ENCODE measurements at regions not wholly inside any gene's neighbourhood (a gene's known extent, or its start where the extent isn't known, plus 50 kb on each side); places are given as distances from the start of the nearest gene placed in this dataset.

DNA sequence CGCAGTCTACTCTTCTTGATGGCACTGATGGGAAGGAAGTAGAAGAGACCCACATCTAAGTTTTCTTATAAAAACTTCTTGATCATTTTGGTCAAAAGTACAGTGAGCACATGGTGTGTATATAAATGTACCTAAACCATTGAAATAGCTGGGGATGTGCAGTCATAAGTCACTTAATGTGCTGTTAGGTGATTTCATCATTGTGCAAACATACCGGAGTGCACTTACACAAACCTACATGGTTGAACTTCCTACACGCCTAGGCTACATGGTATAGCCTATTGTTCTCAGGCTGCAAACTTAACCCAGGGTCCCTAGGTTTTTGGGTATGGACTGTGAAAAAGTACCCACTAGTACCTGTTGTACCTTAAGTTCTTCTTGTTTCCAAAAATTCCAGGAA lies 123.3 kb upstream of the ZNF438 start:
- TF ChIP-seq CTCF (IDR thresholded peaks at IDR 0.05): no peak
- TF ChIP-seq POLR2A (IDR thresholded peaks at IDR 0.05; ENCODE audit: low read depth): no peak
- TF ChIP-seq EP300 (IDR thresholded peaks at IDR 0.05): no peak
- no peak for TF ChIP-seq POLR2AphosphoS5 (IDR thresholded peaks at IDR 0.05)

Measured in esophagus muscularis mucosa (tissue), 4 donors.